HCT116 (cell line): ENCODE measurements at regions not wholly inside any gene's neighbourhood (a gene's known extent, or its start where the extent isn't known, plus 50 kb on each side); places are given as distances from the start of the nearest gene placed in this dataset.

Experiments used
- ATF3 ChIP-seq: IDR thresholded peaks from 2 replicates; pipeline ENCODE4 v1.6.1; 2012
- CTCF ChIP-seq, 3 experiments: fragments of 200-600 bp in 1 of 3; sonication (generic) in 1 of 3; IDR thresholded peaks in 2 of 3; conservative IDR thresholded peaks in 1 of 3; 2 replicates each; pipeline ENCODE4 v1.5.1; 2012 to 2017; ENCODE audit warnings: low read depth in 2 of 3, low read length in 2 of 3, antibody characterized with exemption in 1 of 3, borderline replicate concordance in 1 of 3, control low read depth in 1 of 3, mild to moderate bottlenecking in 1 of 3, mixed read lengths in 1 of 3, mixed run types in 1 of 3, moderate library complexity in 1 of 3; ENCODE audit not compliant: insufficient read depth in 1 of 3
- EZH2 ChIP-seq: fragments of 200-600 bp; sonication (generic); IDR thresholded peaks from 2 replicates; pipeline ENCODE4 v1.6.1; 2017; ENCODE audit warnings: antibody characterized with exemption, mixed run types
- EZH2phosphoT487 ChIP-seq: fragments of 200-600 bp; IDR thresholded peaks from 2 replicates; pipeline ENCODE4 v1.6.1; 2018; ENCODE audit warnings: antibody characterized with exemption, borderline replicate concordance
- POLR2AphosphoS5 ChIP-seq: IDR thresholded peaks from 2 replicates; pipeline ENCODE4 v1.6.1; 2011; ENCODE audit warnings: mild to moderate bottlenecking, low read depth, low read length, moderate library complexity
- SP1 ChIP-seq: IDR thresholded peaks from 2 replicates; pipeline ENCODE4 v1.6.1; 2012; ENCODE audit warnings: low read depth

GRCh38 chr3:103210583-103210982, 775.8 kb downstream of the ZPLD1 start:
- TF ChIP-seq CTCF (IDR thresholded peaks at IDR 0.05 in 2 of 3, conservative IDR thresholded peaks at IDR 0.05 in 1 of 3; ENCODE audit: borderline replicate concordance in 1 of 3, insufficient read depth in 1 of 3, low read depth in 2 of 3, low read length in 2 of 3) (no peak), ATF3 (no peak), SP1 (no peak), EZH2phosphoT487 (no peak), EZH2 (no peak), POLR2AphosphoS5 (no peak)
